Nephron (organoid): ENCODE measurements at regions not wholly inside any gene's neighbourhood (a gene's known extent, or its start where the extent isn't known, plus 50 kb on each side); places are given as distances from the start of the nearest gene placed in this dataset.

Source experiments
- H3K27ac Mint-ChIP-seq, 3 experiments: 2 replicates each; pipeline ENCODE4 v1.8.0; 2020; ENCODE audit warnings: mixed read lengths in 3 of 3, mild to moderate bottlenecking in 2 of 3, moderate library complexity in 1 of 3
- H3K27me3 Mint-ChIP-seq: 2 replicates; pipeline ENCODE4 v1.8.0; 2021; ENCODE audit warnings: low read depth, mild to moderate bottlenecking, moderate library complexity, mixed read lengths
- H3K36me3 Mint-ChIP-seq: 2 replicates; pipeline ENCODE4 v1.8.0; 2020; ENCODE audit warnings: low read depth, mixed read lengths
- H3K4me1 Mint-ChIP-seq: 2 replicates; pipeline ENCODE4 v1.8.0; 2020; ENCODE audit warnings: mixed read lengths
- H3K4me3 Mint-ChIP-seq, 3 experiments: 2 replicates each; pipeline ENCODE4 v1.8.0; 2020; ENCODE audit warnings: mild to moderate bottlenecking in 3 of 3, mixed read lengths in 3 of 3, moderate library complexity in 2 of 3
- H3K9me3 Mint-ChIP-seq: 2 replicates; pipeline ENCODE4 v1.8.0; 2020; ENCODE audit warnings: mixed read lengths
- CTCF ChIP-seq, 3 experiments: fragments of 200-600 bp; sonication (generic); IDR thresholded peaks; one replicate each; pipeline ENCODE4 v1.5.0; 2021; ENCODE audit warnings: antibody characterized with exemption in 3 of 3; ENCODE audit not compliant: unreplicated experiment in 3 of 3

- H3K27me3 Mint-ChIP-seq = no peaks in the 10 kb centered on the region
- no peak overlapping the region for H3K27ac Mint-ChIP-seq
- H3K36me3 Mint-ChIP-seq = peaks cover 6% of the 10 kb centered on the region
- H3K4me1 Mint-ChIP-seq = no peaks in the 10 kb centered on the region
- H3K9me3 Mint-ChIP-seq = peaks cover 34% of the 10 kb centered on the region
- TF ChIP-seq CTCF (IDR thresholded peaks at IDR 0.05; ENCODE audit: unreplicated experiment in 3 of 3) = no peak
- H3K4me3 Mint-ChIP-seq = no peak overlapping the region
Observed at GRCh38 chr19:28535352-28535775, 677.6 kb downstream of the UQCRFS1 start.

GRCh38 chr19:28534766-28535351 lies 678.1 kb downstream of the UQCRFS1 start:
- no peaks in the 10 kb centered on the region for H3K27me3 Mint-ChIP-seq
- no peaks in the 10 kb centered on the region for H3K4me1 Mint-ChIP-seq
- peaks cover 33% of the 10 kb centered on the region for H3K9me3 Mint-ChIP-seq
- H3K27ac Mint-ChIP-seq = no peak overlapping the region
- TF ChIP-seq CTCF (IDR thresholded peaks at IDR 0.05; ENCODE audit: unreplicated experiment in 3 of 3) = no peak
- H3K36me3 Mint-ChIP-seq = peaks cover 6% of the 10 kb centered on the region
- H3K4me3 Mint-ChIP-seq = no peak overlapping the region

- Mint-ChIP-seq H3K36me3 (peaks cover 2% of the 10 kb centered on the region), H3K27ac (no peak overlapping the region), H3K4me1 (no peaks in the 10 kb centered on the region), H3K27me3 (no peaks in the 10 kb centered on the region), H3K4me3 (no peak overlapping the region), H3K9me3 (peaks cover 27% of the 10 kb centered on the region)
- TF ChIP-seq CTCF (IDR thresholded peaks at IDR 0.05; ENCODE audit: unreplicated experiment in 3 of 3) = no peak
Observed at GRCh38 chr19:28532765-28533341, 680.1 kb downstream of the UQCRFS1 start.

- no peaks in the 10 kb centered on the region for H3K36me3 Mint-ChIP-seq
Observed at GRCh38 chr19:28531979-28532378, 681.0 kb downstream of the UQCRFS1 start.

GRCh38 chr19:28530406-28531035 lies 682.4 kb downstream of the UQCRFS1 start:
- Mint-ChIP-seq H3K27ac (no peak overlapping the region), H3K36me3 (no peaks in the 10 kb centered on the region), H3K9me3 (peaks cover 14% of the 10 kb centered on the region), H3K27me3 (no peaks in the 10 kb centered on the region), H3K4me1 (no peaks in the 10 kb centered on the region), H3K4me3 (no peak overlapping the region)
- TF ChIP-seq CTCF (IDR thresholded peaks at IDR 0.05; ENCODE audit: unreplicated experiment in 3 of 3) = no peak

More at GRCh38 chr19:28531979-28532378, 681.0 kb downstream of the UQCRFS1 start:
- no peak for TF ChIP-seq CTCF (IDR thresholded peaks at IDR 0.05; ENCODE audit: unreplicated experiment in 3 of 3)
- Mint-ChIP-seq H3K4me1 (no peaks in the 10 kb centered on the region), H3K27me3 (no peaks in the 10 kb centered on the region), H3K4me3 (no peak overlapping the region), H3K27ac (no peak overlapping the region), H3K9me3 (peaks cover 24% of the 10 kb centered on the region)
